HEK293 (cell line): ENCODE measurements at regions not wholly inside any gene's neighbourhood (a gene's known extent, or its start where the extent isn't known, plus 50 kb on each side); places are given as distances from the start of the nearest gene placed in this dataset.

ENCODE experiments used
- CTCF ChIP-seq: fragments of 450-650 bp; formaldehyde crosslinking; IDR thresholded peaks from 2 replicates; pipeline ENCODE4 v1.5.1; 2016; ENCODE audit warnings: missing biosample characterization, missing genetic modification characterization
- MYNN ChIP-seq: fragments of 450-650 bp; formaldehyde crosslinking; IDR thresholded peaks from 2 replicates; pipeline ENCODE4 v1.5.1; 2016; ENCODE audit warnings: missing biosample characterization, missing genetic modification characterization, borderline replicate concordance
- SP7 ChIP-seq: fragments of 450-650 bp; formaldehyde crosslinking; IDR thresholded peaks from 2 replicates; pipeline ENCODE4 v1.5.1; 2016; ENCODE audit warnings: missing biosample characterization, missing genetic modification characterization
- ZBTB44 ChIP-seq: fragments of 450-650 bp; IDR thresholded peaks from 2 replicates; pipeline ENCODE4 v1.5.1; 2018; ENCODE audit warnings: missing biosample characterization, mild to moderate bottlenecking, missing genetic modification characterization
- ZFP41 ChIP-seq: fragments of 450-650 bp; formaldehyde crosslinking; IDR thresholded peaks from 2 replicates; pipeline ENCODE4 v1.5.1; 2016; ENCODE audit warnings: missing biosample characterization, missing genetic modification characterization, borderline replicate concordance
- ZNF174 ChIP-seq: fragments of 450-650 bp; formaldehyde crosslinking; IDR thresholded peaks from 2 replicates; pipeline ENCODE4 v1.5.0; 2017; ENCODE audit warnings: missing biosample characterization, mild to moderate bottlenecking, missing genetic modification characterization
- ZNF184 ChIP-seq: fragments of 450-650 bp; IDR thresholded peaks from 2 replicates; pipeline ENCODE4 v1.5.1; 2018; ENCODE audit warnings: missing biosample characterization, mild to moderate bottlenecking, missing genetic modification characterization
- ZNF354C ChIP-seq: fragments of 450-650 bp; formaldehyde crosslinking; IDR thresholded peaks from 2 replicates; pipeline ENCODE4 v1.5.1; 2016; ENCODE audit warnings: missing biosample characterization, missing genetic modification characterization, low read depth, borderline replicate concordance
- ZNF555 ChIP-seq: fragments of 450-650 bp; formaldehyde crosslinking; conservative IDR thresholded peaks from 2 replicates; pipeline ENCODE4 v1.5.1; 2017; ENCODE audit warnings: missing biosample characterization, mild to moderate bottlenecking, missing genetic modification characterization, inconsistent platforms
- ZNF76 ChIP-seq: fragments of 450-650 bp; formaldehyde crosslinking; IDR thresholded peaks from 2 replicates; pipeline ENCODE4; 2016; ENCODE audit warnings: low read depth, missing biosample characterization, missing genetic modification characterization, borderline replicate concordance

- TF ChIP-seq SP7 (tag by site-specific recombination) (no peak), ZNF354C (no peak), MYNN (tag by site-specific recombination) (no peak), CTCF (no peak), ZNF184 (no peak), ZNF174 (tag by site-specific recombination) (no peak), ZFP41 (tag by site-specific recombination) (no peak), ZNF76 (no peak), ZBTB44 (no peak), ZNF555 (no peak)
Observed at GRCh38 chr14:71566276-71566675, 366.0 kb upstream of the RGS6 start.
